Esophagus squamous epithelium (tissue), 4 donors: ENCODE measurements at regions not wholly inside any gene's neighbourhood (a gene's known extent, or its start where the extent isn't known, plus 50 kb on each side); places are given as distances from the start of the nearest gene placed in this dataset.

Experiments
- POLR2A ChIP-seq, 4 donors: fragments of 450-650 bp; IDR thresholded peaks; one replicate each; pipeline ENCODE4 v1.6.1; 2017; ENCODE audit warnings: antibody characterized with exemption in 4 of 4, mild to moderate bottlenecking in 4 of 4, moderate library complexity in 3 of 4
- TF ChIP-seq, protein P1 (sequence below), 6 experiments: fragments of 450-650 bp in 4 of 6; fragments of 200-600 bp in 2 of 6; sonication (generic) in 2 of 6; IDR thresholded peaks; one replicate each; pipeline ENCODE4 v1.5.1; 2016 to 2019; ENCODE audit warnings: antibody characterized with exemption in 6 of 6, mild to moderate bottlenecking in 4 of 6, moderate library complexity in 4 of 6

DNA sequence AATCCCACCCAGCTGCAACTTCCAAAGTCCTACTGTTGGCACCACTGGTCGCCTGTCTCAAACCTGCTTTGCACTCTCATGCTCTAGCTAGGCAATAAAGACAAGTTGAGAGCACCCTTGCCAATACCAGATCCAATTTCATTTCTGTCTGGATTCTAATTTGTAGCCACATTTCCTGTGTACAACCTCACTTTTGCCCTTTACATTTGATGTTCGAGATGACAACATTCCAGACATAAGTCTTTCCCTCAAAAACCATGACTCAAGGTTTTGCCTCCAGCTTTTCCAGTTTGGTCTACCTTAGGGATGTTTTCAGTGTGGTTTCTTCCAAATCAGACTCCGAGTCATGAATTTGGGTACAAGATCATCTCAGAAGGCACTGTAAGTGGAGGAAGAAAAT, 309.0 kb downstream of the GPAM start:
- TF ChIP-seq, protein P1, sequence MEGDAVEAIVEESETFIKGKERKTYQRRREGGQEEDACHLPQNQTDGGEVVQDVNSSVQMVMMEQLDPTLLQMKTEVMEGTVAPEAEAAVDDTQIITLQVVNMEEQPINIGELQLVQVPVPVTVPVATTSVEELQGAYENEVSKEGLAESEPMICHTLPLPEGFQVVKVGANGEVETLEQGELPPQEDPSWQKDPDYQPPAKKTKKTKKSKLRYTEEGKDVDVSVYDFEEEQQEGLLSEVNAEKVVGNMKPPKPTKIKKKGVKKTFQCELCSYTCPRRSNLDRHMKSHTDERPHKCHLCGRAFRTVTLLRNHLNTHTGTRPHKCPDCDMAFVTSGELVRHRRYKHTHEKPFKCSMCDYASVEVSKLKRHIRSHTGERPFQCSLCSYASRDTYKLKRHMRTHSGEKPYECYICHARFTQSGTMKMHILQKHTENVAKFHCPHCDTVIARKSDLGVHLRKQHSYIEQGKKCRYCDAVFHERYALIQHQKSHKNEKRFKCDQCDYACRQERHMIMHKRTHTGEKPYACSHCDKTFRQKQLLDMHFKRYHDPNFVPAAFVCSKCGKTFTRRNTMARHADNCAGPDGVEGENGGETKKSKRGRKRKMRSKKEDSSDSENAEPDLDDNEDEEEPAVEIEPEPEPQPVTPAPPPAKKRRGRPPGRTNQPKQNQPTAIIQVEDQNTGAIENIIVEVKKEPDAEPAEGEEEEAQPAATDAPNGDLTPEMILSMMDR (IDR thresholded peaks at IDR 0.05), result no peak
- no peak for TF ChIP-seq POLR2A (IDR thresholded peaks at IDR 0.05)
